SKM-1 (cell line): ENCODE measurements at regions not wholly inside any gene's neighbourhood (a gene's known extent, or its start where the extent isn't known, plus 50 kb on each side); places are given as distances from the start of the nearest gene placed in this dataset.
"Not testable (repeated sequence)": the region's sequence is repeated elsewhere in the genome, so short reads cannot be mapped to it uniquely, and the experiment has no call there.

Source experiments
- DNase-seq: peaks from one replicate; lab custom pipeline; 2025; ENCODE audit not compliant: unreplicated experiment; lab: John Stamatoyannopoulos, UW

DNA sequence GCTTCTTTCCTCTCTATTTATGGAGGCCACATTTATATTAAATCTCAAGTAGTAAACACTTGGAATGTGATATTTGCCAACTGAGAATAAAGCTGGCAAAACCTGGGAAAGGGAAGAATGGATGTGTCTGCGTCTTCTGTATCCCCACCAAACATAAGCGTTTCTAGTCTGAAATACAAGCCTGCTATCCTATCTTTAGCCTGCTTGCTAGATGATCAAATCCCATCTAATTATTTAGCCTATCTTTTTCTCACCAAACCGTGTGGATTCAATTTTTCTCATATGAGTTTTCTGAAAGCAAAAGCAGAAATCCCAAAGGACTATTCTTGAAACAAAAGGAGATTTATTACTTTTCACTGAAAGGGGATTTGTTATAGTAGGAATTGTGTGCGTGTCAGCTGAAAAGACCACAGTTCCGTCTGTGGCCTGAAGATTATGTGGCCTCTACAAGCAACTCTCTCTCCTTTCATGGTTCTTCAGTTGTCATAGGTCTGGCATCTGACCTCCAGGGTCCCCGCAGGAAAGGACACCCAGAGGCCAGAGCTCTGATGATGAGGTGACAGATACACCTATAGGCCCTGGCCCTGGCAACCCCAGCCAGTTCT is 266.0 kb upstream of the MCTP2 start:
- DNase-seq: no peak

GRCh38 chr15:93954985-93955571 is 276.3 kb upstream of the MCTP2 start:
- DNase-seq: no peak

DNA sequence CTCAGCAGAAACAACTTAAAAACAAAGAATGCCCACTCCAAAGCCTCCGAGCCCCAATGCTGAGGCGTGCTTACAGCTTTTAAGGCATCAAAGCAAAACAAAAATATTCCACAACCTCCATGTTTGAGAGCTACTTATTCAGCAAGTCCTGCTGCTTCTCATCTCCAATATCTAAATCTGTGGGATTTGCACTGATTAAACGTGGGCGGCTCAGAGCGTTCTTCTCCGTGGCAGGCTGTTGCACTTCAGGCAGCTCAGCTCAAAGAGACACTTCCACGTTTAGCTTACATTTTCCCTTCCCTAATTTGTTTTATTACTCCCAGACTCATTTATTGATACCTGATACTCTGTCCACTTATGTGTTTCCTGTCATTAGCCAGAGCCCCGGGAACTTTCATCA is 282.6 kb upstream of the MCTP2 start:
- no peak for DNase-seq

DNA sequence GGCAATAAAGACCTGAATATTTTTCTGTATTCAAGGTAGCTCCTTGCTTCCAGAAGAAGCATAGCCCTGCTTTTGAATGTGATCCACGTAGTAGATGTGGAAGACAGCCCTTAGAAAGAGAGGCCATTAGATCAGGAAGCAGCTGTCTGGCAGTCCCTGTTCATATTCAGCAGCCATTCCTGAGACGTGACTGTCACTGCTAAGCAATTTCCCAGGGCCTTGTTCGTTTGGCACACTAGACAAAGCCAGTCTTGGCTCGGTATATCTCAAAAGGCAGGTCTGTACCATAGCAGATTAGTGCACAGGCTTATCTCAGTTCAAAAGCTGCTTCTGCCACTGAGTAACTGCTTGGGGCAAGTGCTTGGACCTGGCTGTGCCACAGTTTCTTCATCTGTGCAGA is 287.8 kb upstream of the MCTP2 start:
- DNase-seq: no peak

DNA sequence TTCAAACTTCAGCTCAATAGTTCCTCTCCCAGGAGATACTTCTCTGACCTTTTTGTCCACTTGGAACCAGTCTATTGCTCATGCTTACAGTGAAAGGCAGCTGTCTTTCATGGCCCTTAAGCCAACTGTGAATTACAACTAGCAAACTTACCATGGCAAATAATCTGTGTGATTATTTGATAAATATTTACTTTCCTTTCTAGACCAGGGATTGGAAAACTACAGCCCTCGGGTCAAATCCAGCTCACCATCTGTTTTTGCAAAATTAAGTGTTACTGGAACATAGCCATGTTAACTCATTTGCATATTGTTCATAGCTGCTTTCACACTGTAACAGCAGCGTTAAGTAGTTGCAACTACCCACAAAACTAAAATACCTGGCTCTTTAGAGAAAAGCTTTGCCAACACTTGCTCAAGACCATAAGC is 289.1 kb upstream of the MCTP2 start:
- DNase-seq: no peak

DNA sequence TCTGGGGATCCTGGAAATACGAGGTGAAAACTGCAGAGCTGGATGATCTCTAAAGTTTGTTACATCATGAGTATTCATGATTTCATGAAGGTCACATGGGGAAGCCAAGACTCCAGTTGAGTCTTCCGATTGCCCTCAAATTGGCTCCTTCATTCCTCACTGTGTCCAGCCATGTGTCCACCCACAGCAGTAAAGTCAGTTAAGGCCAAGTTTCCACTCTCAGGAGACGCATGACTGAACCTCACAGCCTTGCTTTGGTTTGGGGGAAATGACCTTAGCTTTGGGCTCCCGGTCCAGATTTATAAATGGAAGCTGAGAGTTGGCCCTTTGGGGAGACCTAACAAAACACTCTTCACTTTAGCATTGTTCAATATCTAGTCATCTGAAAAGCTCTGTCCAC is 289.7 kb upstream of the MCTP2 start:
- DNase-seq: no peak

DNA sequence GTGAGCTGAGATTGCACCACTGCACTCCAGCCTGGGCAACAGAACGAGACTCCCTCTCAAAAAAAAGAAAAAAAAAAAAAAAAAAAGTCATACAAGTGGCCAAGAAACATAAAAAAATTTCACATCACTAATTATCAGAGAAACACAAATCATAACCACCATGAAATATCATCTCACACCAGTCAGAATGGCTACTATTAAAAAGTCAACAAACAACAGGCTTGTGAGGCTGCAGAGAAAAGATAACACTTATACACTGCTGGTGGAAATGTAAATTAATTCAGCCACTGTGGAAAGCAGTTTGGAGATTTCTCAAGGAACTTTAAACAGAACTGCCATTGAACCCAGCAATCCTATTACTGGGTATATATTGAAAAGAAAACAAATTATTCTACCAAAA is 291.1 kb upstream of the MCTP2 start:
- DNase-seq: no peak

DNA sequence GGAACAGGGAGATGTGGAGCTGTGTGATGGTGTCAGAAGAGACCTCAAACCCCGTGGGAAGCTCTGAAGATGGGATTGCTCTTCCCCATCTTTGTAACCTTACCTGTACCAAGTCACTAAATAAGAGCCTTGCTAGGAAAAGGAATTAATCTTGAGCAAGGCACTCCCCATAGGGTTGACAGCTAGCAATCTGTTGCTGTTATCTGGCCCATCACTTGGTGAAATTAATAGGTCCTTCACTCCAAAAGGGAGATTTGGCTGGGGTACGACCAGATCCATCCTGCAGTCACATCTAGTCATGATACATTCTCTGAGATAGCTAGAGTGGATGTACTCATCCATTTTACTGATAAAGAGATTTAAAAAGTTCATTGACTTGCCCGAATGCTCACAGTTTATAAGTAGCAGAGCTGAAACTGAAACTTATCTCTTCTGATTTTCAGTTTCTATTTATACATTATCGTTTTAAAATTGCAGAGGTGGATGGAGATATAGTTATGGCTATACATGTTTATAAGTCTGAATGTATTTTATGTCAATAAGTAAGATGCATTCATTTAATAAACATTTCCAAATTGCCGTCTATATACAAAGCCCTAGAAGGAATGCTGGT is 299.1 kb upstream of the MCTP2 start:
- no peak for DNase-seq

- DNase-seq: no peak
These were observed 301.8 kb upstream of the MCTP2 start for GRCh38 chr15:93929375-93930094.

DNA sequence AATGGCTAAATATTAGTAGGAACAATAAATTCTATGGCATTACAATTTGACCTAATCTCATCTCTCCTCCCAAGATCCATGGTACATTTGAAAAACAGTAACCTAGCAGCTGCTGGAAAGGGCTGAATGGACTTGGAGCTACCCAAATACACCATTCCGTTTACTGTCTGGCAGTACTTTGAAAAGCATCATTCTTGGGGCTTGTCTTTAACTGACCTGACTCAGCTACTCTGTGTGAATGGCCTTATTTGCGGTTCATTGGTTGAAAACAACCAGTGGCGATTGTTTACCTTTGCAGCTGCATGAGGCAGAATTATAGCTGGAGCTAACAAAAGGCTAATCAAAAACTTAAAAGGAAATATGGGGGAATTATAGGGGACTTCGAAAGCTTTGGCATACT is 311.2 kb upstream of the MCTP2 start:
- DNase-seq: no peak

- DNase-seq: not testable (repeated sequence)
These were observed 312.6 kb upstream of the MCTP2 start for GRCh38 chr15:93918801-93919200.

GRCh38 chr15:93917181-93917580 is 314.2 kb upstream of the MCTP2 start:
- no peak for DNase-seq

GRCh38 chr15:93913871-93914270 is 317.5 kb upstream of the MCTP2 start:
- no peak for DNase-seq

DNA sequence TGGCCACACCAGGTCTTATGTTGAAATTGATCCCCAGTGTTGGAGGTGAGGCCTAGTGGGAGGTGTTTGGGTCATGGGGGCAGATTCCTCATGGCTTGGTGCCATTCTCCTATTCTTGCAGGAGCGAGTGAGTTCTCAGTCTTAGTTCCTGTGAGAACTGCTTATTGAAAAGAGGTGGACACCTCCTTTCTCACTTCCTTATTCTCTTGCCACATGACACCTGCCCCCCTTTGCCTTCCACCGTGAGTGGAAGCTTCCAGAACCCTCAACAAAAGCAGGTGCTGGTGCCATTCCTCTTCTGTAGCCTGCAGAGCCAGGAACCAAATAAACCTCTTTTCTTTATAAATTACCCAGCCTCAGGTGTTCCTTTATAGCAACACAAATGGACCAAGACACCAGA is 318.1 kb upstream of the MCTP2 start:
- DNase-seq: no peak

GRCh38 chr15:93900476-93901400 is 330.6 kb upstream of the MCTP2 start:
- no peak for DNase-seq

GRCh38 chr15:93899817-93900216 is 331.5 kb upstream of the MCTP2 start:
- DNase-seq: no peak

- DNase-seq: no peak
These were observed 334.0 kb upstream of the MCTP2 start for GRCh38 chr15:93897377-93897776.

- DNase-seq: no peak
These were observed 335.2 kb upstream of the MCTP2 start for GRCh38 chr15:93895976-93896770.

- DNase-seq: no peak
These were observed 336.8 kb upstream of the MCTP2 start for GRCh38 chr15:93894438-93895036.

DNA sequence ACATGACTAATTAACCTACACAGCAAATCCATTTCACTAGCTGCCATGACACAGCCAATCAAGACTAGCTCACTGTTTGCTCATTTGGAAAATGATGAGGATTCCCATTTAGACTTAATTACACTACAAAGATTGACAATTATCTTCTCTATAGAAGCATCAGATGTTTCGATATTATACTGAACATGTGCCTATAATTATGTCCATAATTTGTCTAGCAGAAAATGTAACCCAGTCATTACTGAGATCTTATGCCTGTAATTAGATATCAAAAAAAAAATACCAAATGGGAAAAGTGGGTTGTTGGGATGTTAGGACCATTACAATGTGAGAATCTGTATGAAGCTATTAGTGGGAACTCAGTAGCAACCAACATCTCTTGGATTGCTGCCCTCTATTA is 344.2 kb upstream of the MCTP2 start:
- no peak for DNase-seq
